GM04503 (cell line): ENCODE measurements at regions not wholly inside any gene's neighbourhood (a gene's known extent, or its start where the extent isn't known, plus 50 kb on each side); places are given as distances from the start of the nearest gene placed in this dataset.
"Not testable (repeated sequence)": the region's sequence is repeated elsewhere in the genome, so short reads cannot be mapped to it uniquely, and the experiment has no call there.

Source experiments
- DNase-seq: peaks from one replicate; pipeline ENCODE4 v3.0.0-alpha.2; 2012; ENCODE audit warnings: low read depth

DNA sequence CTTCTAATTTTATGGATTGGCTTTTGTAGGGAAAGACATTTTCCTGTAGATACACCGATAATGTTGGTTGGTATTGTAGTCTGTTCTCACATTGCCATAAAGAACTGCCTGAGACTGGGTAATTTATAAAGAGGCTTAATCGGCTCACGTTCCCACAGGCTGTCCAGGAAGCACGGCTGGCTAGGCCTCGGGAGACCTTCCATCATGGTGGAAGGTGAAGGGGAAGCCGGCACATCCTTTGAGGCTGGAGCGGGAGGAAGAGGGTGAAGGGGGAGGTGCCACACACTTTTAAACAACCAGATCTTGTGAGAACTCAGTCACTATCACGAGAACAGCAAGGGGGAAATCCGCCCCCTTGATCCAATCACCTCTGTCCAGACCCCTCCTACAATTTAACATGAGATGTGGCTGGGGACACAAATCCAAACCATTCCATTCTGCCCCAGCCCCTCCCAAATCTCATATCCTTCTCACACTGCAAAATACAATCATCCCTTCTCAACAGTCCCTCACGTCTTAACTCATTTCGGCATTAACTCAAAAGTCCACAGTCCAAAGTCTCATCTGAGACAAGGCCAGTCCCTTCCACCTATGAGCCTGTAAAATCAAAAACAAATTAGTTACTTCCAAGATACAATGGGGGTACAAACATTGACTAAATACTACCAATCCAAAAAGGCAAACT is 66.7 kb upstream of the EIF5 start:
- no peak for DNase-seq

DNA sequence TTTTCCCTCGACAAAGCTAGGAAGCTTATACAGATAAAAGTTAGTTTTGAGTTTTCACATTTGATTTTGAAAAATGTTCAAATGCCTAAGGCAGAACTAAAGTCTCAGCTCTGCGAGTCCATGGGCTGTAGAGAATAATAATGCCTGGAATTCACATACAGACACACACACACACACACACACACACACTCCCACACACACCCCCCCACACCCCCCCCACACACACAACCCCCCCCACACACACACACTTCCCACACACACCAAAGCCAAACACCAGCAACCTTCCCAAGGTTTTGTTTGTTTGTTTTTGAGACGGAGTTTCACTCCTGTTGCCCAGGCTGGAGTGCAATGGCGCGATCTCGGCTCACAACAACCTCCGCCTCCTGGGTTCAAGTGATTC is 62.8 kb upstream of the EIF5 start:
- DNase-seq, result no peak

DNA sequence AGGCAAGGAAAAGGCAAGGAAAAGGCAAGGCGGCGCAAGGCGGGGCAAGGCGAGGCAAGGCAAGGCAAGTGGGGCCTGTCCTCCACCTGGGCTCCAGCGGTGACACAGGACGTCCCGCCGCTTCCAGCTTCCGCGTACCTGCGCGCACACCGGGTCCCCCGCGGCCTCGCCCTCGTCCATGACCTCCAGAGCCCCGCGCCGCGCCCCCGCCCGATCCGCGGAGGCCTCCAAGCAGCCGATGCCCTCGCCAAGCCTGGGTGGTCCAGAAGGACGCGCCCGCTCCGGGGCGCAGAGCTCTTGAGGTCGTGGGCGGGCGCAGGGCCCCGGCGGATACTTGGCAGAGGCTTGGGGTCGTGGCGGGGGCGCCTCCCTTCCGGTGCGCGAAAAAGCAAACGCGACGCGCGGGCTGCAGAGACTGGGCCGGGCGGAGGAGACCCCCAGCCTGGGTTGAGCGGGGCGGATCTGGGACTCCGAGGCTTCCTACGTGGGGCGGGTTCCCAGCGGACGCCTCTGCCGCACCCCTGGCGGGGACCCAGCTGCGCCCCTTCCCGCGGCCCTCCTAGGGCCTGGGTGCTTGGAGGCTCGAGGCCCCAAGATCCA is 60.8 kb upstream of the EIF5 start:
- no peak for DNase-seq

DNA sequence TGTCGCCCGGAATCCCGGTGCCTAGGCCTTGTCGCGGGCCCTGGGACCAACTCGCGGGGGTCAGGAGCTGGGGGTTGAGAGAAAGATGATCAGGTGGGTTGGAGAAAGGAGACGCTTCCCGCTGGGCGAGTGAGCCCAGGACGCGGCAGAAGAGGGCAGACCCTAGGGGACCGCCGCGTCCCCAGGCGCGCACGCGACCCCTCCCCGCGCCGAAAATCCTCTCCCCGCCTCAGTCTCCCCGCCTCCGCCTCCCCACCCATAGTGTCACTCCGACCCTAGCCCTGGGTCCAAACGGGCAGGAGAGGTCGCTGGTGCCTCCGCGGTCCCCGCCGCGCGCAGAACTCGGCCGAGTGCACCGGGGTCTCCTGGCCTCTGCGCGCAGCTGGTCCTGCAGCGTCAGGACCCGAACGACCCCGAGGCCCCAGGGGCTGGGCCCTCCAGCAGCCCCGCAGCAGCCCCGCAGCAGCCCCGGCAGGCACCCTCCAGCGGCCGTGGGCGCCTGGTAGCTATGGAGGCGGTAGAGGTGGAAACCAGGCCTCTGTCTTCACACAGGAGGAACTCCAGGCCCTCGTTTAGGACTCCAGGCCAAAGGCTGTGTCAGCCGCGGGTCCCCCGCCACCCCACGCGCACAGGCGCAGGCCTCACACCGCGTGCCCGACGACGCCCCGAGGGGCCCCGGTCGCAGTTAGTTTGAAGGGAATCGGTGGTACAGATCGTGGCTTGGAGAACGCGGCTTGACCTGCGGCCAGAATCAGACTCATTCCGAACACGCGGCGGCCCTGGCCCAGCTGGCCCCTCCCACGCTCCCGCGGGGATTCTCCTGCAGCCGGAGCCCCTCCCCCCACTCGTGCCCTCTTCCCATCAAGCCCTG is 60.1 kb upstream of the EIF5 start:
- no peak for DNase-seq

GRCh38 chr14:103275000-103275399 is 59.0 kb upstream of the EIF5 start:
- no peak for DNase-seq

DNA sequence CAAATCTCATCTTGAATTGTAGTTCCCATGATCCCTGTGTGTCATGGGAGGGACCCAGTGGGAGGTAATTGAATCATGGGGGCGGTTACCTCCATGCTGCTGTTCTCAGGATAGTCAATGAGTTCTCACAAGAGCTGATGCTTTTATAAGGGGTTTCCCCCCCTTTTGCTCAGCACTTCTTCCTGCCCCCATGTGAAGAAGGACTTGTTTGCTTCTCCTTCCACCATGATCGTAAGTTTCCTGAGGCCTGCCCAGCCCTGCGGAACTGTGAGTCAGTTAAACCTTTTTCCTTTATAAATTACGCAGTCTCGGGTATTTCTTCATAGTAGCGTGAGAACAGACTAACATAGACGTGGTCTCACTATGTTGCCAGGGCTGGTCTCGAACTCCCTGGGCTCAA is 56.1 kb upstream of the EIF5 start:
- no peak for DNase-seq

GRCh38 chr14:103279142-103280025 is 54.7 kb upstream of the EIF5 start:
- no peak for DNase-seq

DNA sequence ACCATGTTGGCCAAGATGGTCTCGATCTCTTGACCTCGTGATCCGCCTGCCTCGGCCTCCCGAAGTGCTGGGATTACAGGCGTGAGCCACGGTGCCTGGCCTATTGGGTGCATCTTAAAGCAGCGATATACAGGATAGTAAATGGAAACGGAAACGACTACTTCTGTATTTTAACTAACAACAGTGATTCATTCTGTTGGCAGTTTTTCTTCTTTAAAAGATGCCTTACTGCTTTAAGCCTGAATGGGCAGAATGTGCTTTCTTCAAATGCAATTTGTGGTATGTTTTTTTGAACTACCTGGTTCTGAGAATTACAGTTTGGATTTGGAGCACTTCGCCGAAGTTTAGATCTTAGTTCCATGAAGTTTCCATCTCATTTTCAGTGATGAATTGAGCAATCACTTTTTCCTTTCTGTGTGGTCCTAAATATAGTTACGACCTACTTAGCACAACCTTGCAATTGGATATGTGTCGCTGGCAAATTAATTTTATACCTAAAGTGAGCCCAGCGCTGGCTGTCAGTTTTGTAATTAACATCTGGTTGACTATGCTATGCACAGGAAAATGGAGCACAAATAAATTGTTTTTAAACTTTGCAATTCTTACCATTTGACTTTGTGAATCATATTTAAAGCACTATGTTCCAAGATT is 53.6 kb upstream of the EIF5 start:
- DNase-seq, result no peak

DNA sequence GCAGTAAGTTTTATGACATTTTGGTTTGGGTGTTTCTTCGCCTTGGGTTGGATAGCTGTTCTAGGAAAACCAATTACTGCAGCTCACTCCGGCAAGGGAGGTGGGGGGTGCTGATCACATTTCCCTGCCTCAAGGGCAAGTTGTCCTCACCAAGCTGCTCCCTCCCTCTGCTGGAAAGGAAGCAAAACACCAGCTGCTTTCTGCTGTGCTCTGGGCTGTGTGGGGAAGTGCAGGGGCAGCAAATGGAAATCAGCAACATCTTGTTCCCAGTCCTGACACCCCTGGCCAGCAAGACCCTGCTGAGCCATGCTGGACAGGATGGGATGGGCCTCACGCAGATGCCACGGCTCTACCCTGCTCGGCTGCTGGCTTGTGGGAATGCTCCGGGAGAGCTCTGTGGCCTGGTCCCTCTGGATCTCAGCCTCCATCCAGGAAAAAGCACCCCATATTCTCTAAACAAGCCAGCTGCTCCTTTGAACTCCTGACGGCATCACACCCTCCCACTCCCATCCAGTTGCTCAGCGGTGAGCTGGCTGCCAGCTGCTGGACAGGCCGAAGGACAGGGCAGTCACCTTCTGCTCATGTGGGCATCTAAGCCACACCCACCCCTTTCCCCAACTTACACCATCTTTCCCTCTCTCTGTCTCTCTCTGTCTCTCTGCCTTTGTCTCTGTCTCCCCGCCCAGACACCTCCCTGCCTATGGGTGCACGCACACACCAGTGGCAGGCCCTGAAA is 52.4 kb upstream of the EIF5 start:
- no peak for DNase-seq

DNA sequence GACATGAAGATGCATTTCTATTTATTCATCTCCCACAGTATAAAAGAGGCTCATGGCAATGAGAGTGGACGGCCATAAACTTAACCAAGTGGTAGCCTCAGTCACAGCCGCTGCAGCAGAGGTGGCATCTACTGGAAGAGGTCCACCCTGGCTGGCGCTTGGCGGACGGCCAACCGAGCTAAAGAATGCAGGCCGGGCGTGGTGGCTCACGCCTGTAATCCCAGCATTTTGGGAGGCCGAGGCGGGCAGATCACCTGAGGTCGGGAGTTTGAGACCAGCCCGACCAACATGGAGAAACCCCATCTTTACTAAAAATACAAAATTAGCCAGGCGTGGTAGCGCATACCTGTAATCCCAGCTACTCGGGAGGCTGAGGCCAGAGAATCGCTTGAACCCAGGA is 51.7 kb upstream of the EIF5 start:
- not testable (repeated sequence) for DNase-seq

- DNase-seq, result no peak
Observed at GRCh38 chr14:103282932-103283331, 51.1 kb upstream of the EIF5 start.

GRCh38 chr14:103283916-103284315 is 50.1 kb upstream of the EIF5 start:
- DNase-seq, result no peak
